ENCODE measurements at regions not wholly inside any gene's neighbourhood (a gene's known extent, or its start where the extent isn't known, plus 50 kb on each side); places are given as distances from the start of the nearest gene placed in this dataset.

GRCh38 chrX:137118536-137118935, 84.7 kb upstream of the GPR101 start:
- TF ChIP-seq, protein P1, sequence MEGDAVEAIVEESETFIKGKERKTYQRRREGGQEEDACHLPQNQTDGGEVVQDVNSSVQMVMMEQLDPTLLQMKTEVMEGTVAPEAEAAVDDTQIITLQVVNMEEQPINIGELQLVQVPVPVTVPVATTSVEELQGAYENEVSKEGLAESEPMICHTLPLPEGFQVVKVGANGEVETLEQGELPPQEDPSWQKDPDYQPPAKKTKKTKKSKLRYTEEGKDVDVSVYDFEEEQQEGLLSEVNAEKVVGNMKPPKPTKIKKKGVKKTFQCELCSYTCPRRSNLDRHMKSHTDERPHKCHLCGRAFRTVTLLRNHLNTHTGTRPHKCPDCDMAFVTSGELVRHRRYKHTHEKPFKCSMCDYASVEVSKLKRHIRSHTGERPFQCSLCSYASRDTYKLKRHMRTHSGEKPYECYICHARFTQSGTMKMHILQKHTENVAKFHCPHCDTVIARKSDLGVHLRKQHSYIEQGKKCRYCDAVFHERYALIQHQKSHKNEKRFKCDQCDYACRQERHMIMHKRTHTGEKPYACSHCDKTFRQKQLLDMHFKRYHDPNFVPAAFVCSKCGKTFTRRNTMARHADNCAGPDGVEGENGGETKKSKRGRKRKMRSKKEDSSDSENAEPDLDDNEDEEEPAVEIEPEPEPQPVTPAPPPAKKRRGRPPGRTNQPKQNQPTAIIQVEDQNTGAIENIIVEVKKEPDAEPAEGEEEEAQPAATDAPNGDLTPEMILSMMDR (IDR thresholded peaks at IDR 0.05; ENCODE audit: insufficient read depth, low read depth, low read length) = no peak
- TF ChIP-seq EZH2 (IDR thresholded peaks at IDR 0.05; ENCODE audit: insufficient read depth, low read length) = no peak
